ENCODE measurements at regions not wholly inside any gene's neighbourhood (a gene's known extent, or its start where the extent isn't known, plus 50 kb on each side); places are given as distances from the start of the nearest gene placed in this dataset.

DNA sequence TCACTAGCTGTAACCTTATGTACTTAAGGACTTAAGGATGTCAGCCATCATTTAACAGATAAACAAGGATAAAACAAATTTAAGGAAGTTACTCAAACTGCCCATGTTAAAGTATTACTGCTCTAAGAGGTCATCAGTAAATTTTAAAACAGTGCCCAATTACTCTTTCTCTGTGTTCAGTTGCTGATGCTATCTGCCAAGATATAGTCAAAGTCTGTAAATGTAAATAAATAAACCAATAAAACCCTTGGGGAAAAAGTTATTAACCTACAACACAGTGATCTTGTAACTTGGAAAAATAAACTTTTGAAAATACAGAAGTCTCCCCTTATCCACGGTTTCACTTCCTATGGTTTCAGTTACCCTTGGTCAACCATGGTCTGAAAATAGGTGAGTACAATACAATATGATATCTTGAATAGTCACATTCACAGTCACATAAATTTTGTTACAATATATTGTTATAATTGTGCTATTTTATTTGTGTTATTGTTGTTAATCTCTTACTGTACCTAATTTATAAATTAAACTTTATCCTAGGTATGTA, 501.8 kb downstream of the LMO4 start:
- no peak for DNase-seq (ENCODE audit: low read depth)
- H3K4me3 ChIP-seq (ENCODE audit: low read depth, low read length) = no peak overlapping the region
- TF ChIP-seq, protein P1, sequence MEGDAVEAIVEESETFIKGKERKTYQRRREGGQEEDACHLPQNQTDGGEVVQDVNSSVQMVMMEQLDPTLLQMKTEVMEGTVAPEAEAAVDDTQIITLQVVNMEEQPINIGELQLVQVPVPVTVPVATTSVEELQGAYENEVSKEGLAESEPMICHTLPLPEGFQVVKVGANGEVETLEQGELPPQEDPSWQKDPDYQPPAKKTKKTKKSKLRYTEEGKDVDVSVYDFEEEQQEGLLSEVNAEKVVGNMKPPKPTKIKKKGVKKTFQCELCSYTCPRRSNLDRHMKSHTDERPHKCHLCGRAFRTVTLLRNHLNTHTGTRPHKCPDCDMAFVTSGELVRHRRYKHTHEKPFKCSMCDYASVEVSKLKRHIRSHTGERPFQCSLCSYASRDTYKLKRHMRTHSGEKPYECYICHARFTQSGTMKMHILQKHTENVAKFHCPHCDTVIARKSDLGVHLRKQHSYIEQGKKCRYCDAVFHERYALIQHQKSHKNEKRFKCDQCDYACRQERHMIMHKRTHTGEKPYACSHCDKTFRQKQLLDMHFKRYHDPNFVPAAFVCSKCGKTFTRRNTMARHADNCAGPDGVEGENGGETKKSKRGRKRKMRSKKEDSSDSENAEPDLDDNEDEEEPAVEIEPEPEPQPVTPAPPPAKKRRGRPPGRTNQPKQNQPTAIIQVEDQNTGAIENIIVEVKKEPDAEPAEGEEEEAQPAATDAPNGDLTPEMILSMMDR (IDR thresholded peaks at IDR 0.05; ENCODE audit: insufficient read depth, low read length) = no peak

- TF ChIP-seq, protein P1 (IDR thresholded peaks at IDR 0.05; ENCODE audit: insufficient read depth, low read length) = no peak
- H3K4me3 ChIP-seq (ENCODE audit: low read depth, low read length) = no peak overlapping the region
- DNase-seq (ENCODE audit: low read depth) = peak; percentile 43
These were observed 504.5 kb downstream of the LMO4 start for GRCh38 chr1:87833166-87833565.

DNA sequence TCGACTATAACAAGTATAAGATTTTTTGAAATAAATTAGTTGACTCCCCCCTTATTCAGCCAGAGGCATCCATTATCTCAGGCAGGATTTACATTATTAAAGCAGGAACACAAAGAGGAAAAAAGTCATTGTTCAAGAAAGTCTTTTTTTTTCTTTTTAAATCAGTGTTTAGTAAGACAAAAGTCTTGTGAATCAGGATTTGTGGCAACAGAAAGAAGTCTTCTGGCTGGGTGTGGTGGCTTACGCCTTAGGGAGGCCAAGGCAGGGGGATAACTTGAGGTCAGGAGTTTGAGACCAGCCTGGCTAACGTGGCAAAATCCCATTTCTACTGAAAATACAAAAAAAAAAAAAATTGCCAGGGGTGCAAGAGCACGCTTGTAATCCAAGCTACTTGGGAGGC, 505.5 kb downstream of the LMO4 start:
- TF ChIP-seq, protein P1 (IDR thresholded peaks at IDR 0.05; ENCODE audit: insufficient read depth, low read length) = no peak
- DNase-seq (ENCODE audit: low read depth) = no peak
- H3K4me3 ChIP-seq (ENCODE audit: low read depth, low read length) = no peak overlapping the region

DNA sequence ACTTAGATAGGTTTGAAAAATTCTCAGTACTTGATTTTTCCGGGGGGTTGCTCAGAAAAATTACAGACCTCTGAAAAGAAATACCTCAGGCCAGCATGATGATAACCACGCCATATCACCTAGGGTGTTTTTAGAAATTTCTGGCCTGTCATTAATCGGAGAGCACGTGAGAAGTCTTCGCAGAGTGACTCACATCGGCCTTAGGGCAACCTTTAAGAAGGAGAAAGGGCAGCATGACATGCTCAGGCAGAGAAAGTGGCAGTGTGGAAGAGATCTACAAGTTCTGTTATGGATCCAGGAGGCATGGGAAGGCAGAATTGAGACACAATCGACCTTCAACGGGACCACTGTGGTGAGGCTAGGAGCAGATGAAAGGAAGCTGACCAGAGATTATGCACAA, 506.3 kb downstream of the LMO4 start:
- no peak overlapping the region for H3K4me3 ChIP-seq (ENCODE audit: low read depth, low read length)
- no peak for DNase-seq (ENCODE audit: low read depth)
- TF ChIP-seq, protein P1 (IDR thresholded peaks at IDR 0.05; ENCODE audit: insufficient read depth, low read length) = no peak

- TF ChIP-seq, protein P1 (IDR thresholded peaks at IDR 0.05; ENCODE audit: insufficient read depth, low read length) = no peak
These were observed 512.1 kb downstream of the LMO4 start for GRCh38 chr1:87840767-87841166.

GRCh38 chr1:87841332-87841731, 512.7 kb downstream of the LMO4 start:
- DNase-seq (ENCODE audit: low read depth) = no peak
- H3K4me3 ChIP-seq (ENCODE audit: low read depth, low read length) = no peak overlapping the region
- TF ChIP-seq, protein P1 (IDR thresholded peaks at IDR 0.05; ENCODE audit: insufficient read depth, low read length) = no peak

More at GRCh38 chr1:87840767-87841166, 512.1 kb downstream of the LMO4 start:
- H3K4me3 ChIP-seq (ENCODE audit: low read depth, low read length) = no peak overlapping the region
- no peak for DNase-seq (ENCODE audit: low read depth)

DNA sequence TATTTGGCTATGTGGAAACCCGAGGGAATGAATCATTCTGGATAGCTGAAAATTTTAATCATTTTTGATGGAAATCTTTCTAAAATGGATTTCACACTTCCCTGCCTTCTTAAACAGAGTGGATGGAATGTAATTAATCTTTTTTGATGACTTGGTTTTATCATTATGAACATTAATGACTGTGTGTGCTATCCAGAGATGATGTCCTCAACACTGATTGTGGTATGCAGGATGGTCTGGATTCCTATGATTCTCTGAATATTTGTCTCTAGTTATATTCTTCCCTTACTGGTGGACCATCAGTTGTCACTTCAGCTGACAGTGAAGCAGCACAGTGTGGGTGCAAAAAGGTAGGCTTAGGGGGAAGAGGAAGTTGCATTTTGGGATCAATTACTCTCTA, 513.5 kb downstream of the LMO4 start:
- TF ChIP-seq, protein P1 (IDR thresholded peaks at IDR 0.05; ENCODE audit: insufficient read depth, low read length) = no peak
- no peak overlapping the region for H3K4me3 ChIP-seq (ENCODE audit: low read depth, low read length)
- DNase-seq (ENCODE audit: low read depth) = no peak
